Lower lobe of right lung (tissue), 2 donors: ENCODE measurements at regions not wholly inside any gene's neighbourhood (a gene's known extent, or its start where the extent isn't known, plus 50 kb on each side); places are given as distances from the start of the nearest gene placed in this dataset.
"Not testable (repeated sequence)": the region's sequence is repeated elsewhere in the genome, so short reads cannot be mapped to it uniquely, and the experiment has no call there.

Source experiments
- ATAC-seq, 2 donors: fragments of 200-7000 bp; cut with Tn5 transposase; one replicate each; pipeline ENCODE4 v1.9.1; 2020 to 2022; ENCODE audit warnings: mild to moderate bottlenecking in 2 of 2, moderate library complexity in 2 of 2
- DNase-seq: peaks from one replicate; pipeline ENCODE4 v3.0.0-alpha.2; 2020
- H3K27ac ChIP-seq: fragments of 200-600 bp; one replicate; pipeline ENCODE4 v1.8.0; 2022
- H3K27me3 ChIP-seq: fragments of 200-600 bp; one replicate; pipeline ENCODE4 v1.8.0; 2022; ENCODE audit warnings: low read depth
- H3K36me3 ChIP-seq: fragments of 200-600 bp; one replicate; pipeline ENCODE4 v1.8.0; 2022; ENCODE audit warnings: mild to moderate bottlenecking
- H3K4me1 ChIP-seq: fragments of 200-600 bp; one replicate; pipeline ENCODE4 v1.8.0; 2022
- H3K4me3 ChIP-seq: fragments of 200-600 bp; one replicate; pipeline ENCODE4 v1.8.0; 2022; ENCODE audit warnings: mild to moderate bottlenecking
- H3K9me3 ChIP-seq: fragments of 200-600 bp; one replicate; pipeline ENCODE4 v1.8.0; 2022
- intact Hi-C: fragments of 100-400 bp; cut with DNase I; formaldehyde crosslinking; loops from one replicate; pipeline ENCODE4 v1.11.0; 2022
- TF ChIP-seq, protein P1 (sequence below): fragments of 200-600 bp; IDR thresholded peaks from one replicate; pipeline ENCODE4 v1.8.0; 2022; ENCODE audit warnings: antibody characterized with exemption, mild to moderate bottlenecking
- donor health status: DM: no; HTN: yes; CAD: no; lungs with severe emphysema.

DNA sequence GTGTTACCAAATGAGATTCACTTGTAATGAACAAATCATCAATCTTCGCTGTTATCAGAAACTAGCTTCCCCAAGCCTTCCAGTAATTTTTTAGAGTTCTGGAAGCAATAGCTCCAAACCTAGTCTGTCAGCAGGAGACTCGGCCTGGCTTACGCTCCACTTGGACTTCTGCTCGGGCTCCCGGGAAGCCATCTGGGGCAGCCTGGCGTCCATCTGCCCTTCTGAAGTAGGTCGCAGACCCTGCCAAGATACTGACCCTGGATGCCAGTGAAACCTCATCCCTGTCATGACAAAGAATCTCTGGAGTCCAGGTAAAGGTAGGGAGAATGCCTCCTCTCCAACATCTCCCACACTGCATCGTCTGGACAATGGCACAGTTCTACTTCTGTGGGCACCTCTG, 493.8 kb upstream of the ZFP42 start:
- Histone ChIP-seq H3K4me3 (no peak overlapping the region), H3K27ac (no peak overlapping the region), H3K36me3 (no peaks in the 10 kb centered on the region), H3K9me3 (no peaks in the 10 kb centered on the region), H3K27me3 (no peaks in the 10 kb centered on the region), H3K4me1 (no peaks in the 10 kb centered on the region)
- TF ChIP-seq, protein P1, sequence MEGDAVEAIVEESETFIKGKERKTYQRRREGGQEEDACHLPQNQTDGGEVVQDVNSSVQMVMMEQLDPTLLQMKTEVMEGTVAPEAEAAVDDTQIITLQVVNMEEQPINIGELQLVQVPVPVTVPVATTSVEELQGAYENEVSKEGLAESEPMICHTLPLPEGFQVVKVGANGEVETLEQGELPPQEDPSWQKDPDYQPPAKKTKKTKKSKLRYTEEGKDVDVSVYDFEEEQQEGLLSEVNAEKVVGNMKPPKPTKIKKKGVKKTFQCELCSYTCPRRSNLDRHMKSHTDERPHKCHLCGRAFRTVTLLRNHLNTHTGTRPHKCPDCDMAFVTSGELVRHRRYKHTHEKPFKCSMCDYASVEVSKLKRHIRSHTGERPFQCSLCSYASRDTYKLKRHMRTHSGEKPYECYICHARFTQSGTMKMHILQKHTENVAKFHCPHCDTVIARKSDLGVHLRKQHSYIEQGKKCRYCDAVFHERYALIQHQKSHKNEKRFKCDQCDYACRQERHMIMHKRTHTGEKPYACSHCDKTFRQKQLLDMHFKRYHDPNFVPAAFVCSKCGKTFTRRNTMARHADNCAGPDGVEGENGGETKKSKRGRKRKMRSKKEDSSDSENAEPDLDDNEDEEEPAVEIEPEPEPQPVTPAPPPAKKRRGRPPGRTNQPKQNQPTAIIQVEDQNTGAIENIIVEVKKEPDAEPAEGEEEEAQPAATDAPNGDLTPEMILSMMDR = no peak
- DNase-seq = no peak
- intact Hi-C loops = no loop called here
- ATAC-seq = no peak

DNA sequence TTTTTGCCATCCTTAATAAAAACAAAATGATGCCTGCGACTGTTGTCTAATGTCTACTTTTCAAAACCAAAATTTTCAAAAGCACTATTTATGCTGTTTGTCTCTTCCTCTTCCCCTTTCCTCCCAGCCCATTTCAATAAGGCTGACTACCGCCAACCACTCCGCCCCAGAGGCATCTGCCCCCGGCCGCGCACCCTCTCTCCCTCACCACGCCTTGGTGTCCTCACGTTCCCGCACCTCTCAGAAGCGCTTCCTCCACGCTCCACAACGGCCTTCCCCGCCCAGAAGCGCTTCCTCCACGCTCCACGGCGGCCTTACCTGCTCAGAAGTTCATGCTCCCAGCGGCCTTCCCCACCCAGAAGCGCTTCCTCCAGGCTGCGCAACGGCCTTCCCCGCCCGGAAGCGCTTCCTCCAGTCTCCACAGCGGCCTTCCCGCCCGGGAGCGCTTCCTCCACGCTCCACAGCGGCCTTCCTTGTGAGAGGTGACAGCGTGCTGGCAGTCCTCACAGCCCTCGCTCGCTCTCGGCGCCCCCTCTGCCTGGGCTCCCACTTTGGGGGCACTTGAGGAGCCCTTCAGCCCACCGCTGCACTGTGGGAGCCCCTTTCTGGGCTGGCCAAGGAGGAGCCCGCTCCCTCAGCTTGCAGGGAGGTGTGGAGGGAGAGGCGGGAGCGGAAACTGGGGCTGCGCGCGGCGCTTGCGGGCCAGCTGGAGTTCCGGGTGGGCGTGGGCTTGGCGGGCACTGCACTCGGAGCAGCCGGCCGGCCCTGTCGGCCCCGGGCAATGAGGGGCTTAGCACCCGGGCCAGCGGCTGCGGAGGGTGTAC, 490.4 kb upstream of the ZFP42 start:
- Histone ChIP-seq H3K4me1 (no peaks in the 10 kb centered on the region), H3K4me3 (no peak overlapping the region), H3K36me3 (no peaks in the 10 kb centered on the region), H3K9me3 (no peaks in the 10 kb centered on the region), H3K27me3 (no peaks in the 10 kb centered on the region), H3K27ac (no peak overlapping the region)
- intact Hi-C loops = no loop called here
- TF ChIP-seq, protein P1 = no peak
- no peak for ATAC-seq
- DNase-seq = no peak

DNA sequence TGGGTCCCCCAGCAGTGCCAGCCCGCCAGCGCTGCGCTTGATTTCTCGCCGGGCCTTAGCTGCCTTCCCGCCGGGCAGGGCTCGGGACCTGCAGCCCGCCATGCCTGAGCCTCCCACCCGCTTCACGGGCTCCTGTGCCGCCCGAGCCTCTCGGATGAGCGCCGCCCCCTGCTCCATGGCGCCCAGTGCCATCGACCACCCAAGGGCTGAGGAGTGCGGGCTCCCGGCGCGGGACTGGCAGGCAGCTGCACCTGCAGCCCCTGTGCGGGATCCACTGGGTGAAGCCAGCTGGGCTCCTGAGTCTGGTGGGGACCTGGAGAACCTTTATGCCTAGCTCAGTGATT, 489.8 kb upstream of the ZFP42 start:
- H3K4me3 ChIP-seq, H3K27ac ChIP-seq, H3K4me1 ChIP-seq, H3K27me3 ChIP-seq, DNase-seq, ATAC-seq, intact Hi-C loops, H3K9me3 ChIP-seq, H3K36me3 ChIP-seq: not testable (repeated sequence)

DNA sequence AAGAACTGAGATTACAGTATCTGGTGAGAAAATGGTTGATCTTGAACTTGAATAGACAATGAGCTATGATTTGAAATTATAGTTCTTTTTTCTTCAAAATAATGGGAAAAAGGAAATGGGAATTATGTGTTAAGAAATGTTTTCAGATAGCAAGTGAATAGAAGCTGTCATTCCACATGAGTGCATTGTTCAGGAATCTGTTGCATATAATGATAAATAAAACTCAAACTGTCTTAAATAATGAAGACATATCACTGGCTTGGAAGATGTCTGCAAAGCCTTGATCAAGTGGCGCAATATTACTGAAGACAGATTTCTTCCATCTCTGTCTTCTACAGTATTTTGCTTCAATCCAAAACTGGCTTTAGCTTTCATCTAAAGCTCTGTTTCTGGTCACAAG, 479.3 kb upstream of the ZFP42 start:
- intact Hi-C loops = no loop called here
- no peak for DNase-seq
- Histone ChIP-seq H3K4me1 (no peaks in the 10 kb centered on the region), H3K4me3 (no peak overlapping the region), H3K27ac (no peak overlapping the region), H3K27me3 (no peaks in the 10 kb centered on the region), H3K36me3 (no peaks in the 10 kb centered on the region), H3K9me3 (no peaks in the 10 kb centered on the region)
- no peak for ATAC-seq
- TF ChIP-seq, protein P1 = no peak

DNA sequence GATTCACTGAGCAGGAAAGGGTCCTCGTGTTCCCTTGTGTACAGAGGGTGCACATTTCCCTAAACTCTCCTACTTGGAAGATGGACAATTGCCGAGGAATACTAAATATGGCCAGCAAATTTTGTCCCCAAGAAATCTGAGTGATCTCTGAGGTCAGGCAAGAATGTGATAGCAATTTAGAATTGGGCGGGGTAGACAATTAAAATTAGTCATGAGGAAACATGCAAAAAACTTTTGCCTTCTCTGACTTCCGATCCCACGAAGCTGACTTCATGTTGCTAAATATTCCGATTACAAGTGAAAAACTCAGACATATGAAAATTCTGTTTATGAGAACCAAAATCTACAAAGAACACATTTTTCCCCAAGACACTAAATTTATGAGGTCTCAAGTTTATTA, 453.9 kb upstream of the ZFP42 start:
- Histone ChIP-seq H3K27me3 (no peaks in the 10 kb centered on the region), H3K27ac (no peak overlapping the region), H3K9me3 (no peaks in the 10 kb centered on the region), H3K4me1 (no peaks in the 10 kb centered on the region), H3K4me3 (no peak overlapping the region), H3K36me3 (no peaks in the 10 kb centered on the region)
- intact Hi-C loops = no loop called here
- no peak for ATAC-seq
- TF ChIP-seq, protein P1 = no peak
- DNase-seq = no peak

DNA sequence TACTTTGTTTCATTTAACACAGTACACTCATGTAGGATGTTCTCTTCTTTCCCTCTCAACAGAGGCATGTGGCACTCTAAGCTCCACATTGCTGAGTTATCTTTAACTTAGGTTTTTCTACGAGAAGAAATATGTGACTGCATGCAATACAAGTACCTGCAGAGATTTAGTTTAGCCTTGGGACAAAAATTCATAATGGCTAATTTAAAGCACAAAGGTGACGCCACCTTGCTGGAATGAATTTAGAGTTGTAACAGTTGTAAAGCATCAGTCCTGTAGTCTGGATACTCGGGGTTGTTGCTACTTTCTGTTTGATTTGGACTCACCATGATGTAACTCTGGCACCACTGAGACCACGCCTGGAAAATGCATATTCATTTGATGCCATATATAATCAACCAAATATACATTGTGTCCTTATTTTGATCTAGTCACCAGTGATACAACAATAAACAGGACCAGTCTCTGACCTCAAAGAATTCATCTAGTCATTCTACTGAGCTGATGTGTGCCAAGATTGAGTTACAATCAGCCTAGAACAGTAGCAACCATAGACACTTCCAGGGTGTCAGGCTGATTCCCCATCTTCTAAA, 451.0 kb upstream of the ZFP42 start:
- intact Hi-C loops = no loop called here

More for the DNA sequence above, 451.0 kb upstream of the ZFP42 start:
- no peak overlapping the region for H3K4me3 ChIP-seq
- ATAC-seq (no peak), DNase-seq (no peak)
- no peak overlapping the region for H3K27ac ChIP-seq
- H3K4me1 ChIP-seq = peaks cover 3% of the 10 kb centered on the region
- H3K36me3 ChIP-seq = no peaks in the 10 kb centered on the region
- no peaks in the 10 kb centered on the region for H3K9me3 ChIP-seq
- H3K27me3 ChIP-seq = no peaks in the 10 kb centered on the region
- TF ChIP-seq, protein P1 = no peak
